ENCODE measurements at regions not wholly inside any gene's neighbourhood (a gene's known extent, or its start where the extent isn't known, plus 50 kb on each side); places are given as distances from the start of the nearest gene placed in this dataset.

GRCh38 chr6:15073883-15074465, 171.9 kb upstream of the JARID2 start:
- DNase-seq (no peak), ATAC-seq (ENCODE audit: insufficient read depth, low FRiP score) (no peak)
- 95 to 96% methylated on average over 14 of the region's 14 CpGs for WGBS, 2 donors
- Histone ChIP-seq H3K27ac (ENCODE audit: low read depth in 1 of 2, low read length in 1 of 2) (no peak overlapping the region), H3K4me1 (ENCODE audit: control insufficient read depth in 5 of 5, insufficient read depth in 5 of 5, low read length in 5 of 5) (no peaks in the 10 kb centered on the region), H3K27me3 (ENCODE audit: control insufficient read depth in 3 of 3, insufficient read depth in 3 of 3, low read length in 2 of 3) (no peaks in the 10 kb centered on the region), H3K4me3 (no peak overlapping the region), H3K36me3 (ENCODE audit: control insufficient read depth in 4 of 4, insufficient read depth in 4 of 4, low read length in 4 of 4) (no peaks in the 10 kb centered on the region), H3K9ac (ENCODE audit: insufficient read depth in 1 of 2, low read length in 2 of 2) (no peak overlapping the region), H3K9me3 (ENCODE audit: control insufficient read depth in 4 of 4, insufficient read depth in 3 of 4, low read length in 3 of 4) (no peaks in the 10 kb centered on the region)
- TF ChIP-seq CTCF (IDR thresholded peaks at IDR 0.05; ENCODE audit: control extremely low read depth, extremely low read depth): no peak

- Histone ChIP-seq H3K27ac (ENCODE audit: low read depth in 1 of 2, low read length in 1 of 2) (no peak overlapping the region), H3K36me3 (ENCODE audit: control insufficient read depth in 4 of 4, insufficient read depth in 4 of 4, low read length in 4 of 4) (no peaks in the 10 kb centered on the region), H3K4me3 (no peak overlapping the region), H3K27me3 (ENCODE audit: control insufficient read depth in 3 of 3, insufficient read depth in 3 of 3, low read length in 2 of 3) (no peaks in the 10 kb centered on the region), H3K4me1 (ENCODE audit: control insufficient read depth in 5 of 5, insufficient read depth in 5 of 5, low read length in 5 of 5) (peaks cover 0 to 7% (median 0%) of the 10 kb centered on the region in 5 donors), H3K9me3 (ENCODE audit: control insufficient read depth in 4 of 4, insufficient read depth in 3 of 4, low read length in 3 of 4) (no peaks in the 10 kb centered on the region), H3K9ac (ENCODE audit: insufficient read depth in 1 of 2, low read length in 2 of 2) (no peak overlapping the region)
- whole genome bisulfite sequencing, 2 donors: 97 to 99% methylated on average over 10 of the region's 10 CpGs
- ATAC-seq (ENCODE audit: insufficient read depth, low FRiP score) (no peak), DNase-seq (no peak)
- no peak for TF ChIP-seq CTCF (IDR thresholded peaks at IDR 0.05; ENCODE audit: control extremely low read depth, extremely low read depth)
These were observed 171.1 kb upstream of the JARID2 start for GRCh38 chr6:15074806-15075205.

GRCh38 chr6:15076565-15076964, 169.3 kb upstream of the JARID2 start:
- Histone ChIP-seq H3K27me3 (ENCODE audit: control insufficient read depth in 3 of 3, insufficient read depth in 3 of 3, low read length in 2 of 3) (no peaks in the 10 kb centered on the region), H3K27ac (ENCODE audit: low read depth in 1 of 2, low read length in 1 of 2) (no peak overlapping the region), H3K4me1 (ENCODE audit: control insufficient read depth in 5 of 5, insufficient read depth in 5 of 5, low read length in 5 of 5) (peaks cover 0 to 7% (median 0%) of the 10 kb centered on the region in 5 donors), H3K9me3 (ENCODE audit: control insufficient read depth in 4 of 4, insufficient read depth in 3 of 4, low read length in 3 of 4) (no peaks in the 10 kb centered on the region), H3K4me3 (no peak overlapping the region), H3K36me3 (ENCODE audit: control insufficient read depth in 4 of 4, insufficient read depth in 4 of 4, low read length in 4 of 4) (no peaks in the 10 kb centered on the region), H3K9ac (ENCODE audit: insufficient read depth in 1 of 2, low read length in 2 of 2) (no peak overlapping the region)
- no peak for TF ChIP-seq CTCF (IDR thresholded peaks at IDR 0.05; ENCODE audit: control extremely low read depth, extremely low read depth)
- WGBS, 2 donors: 78 to 80% methylated on average over 4 of the region's 4 CpGs
- DNase-seq (no peak), ATAC-seq (ENCODE audit: insufficient read depth, low FRiP score) (no peak)

GRCh38 chr6:15077006-15077405, 168.9 kb upstream of the JARID2 start:
- H3K27ac ChIP-seq (ENCODE audit: low read depth in 1 of 2, low read length in 1 of 2): no peak overlapping the region
- WGBS, 2 donors: 81 to 89% methylated on average over 4 of the region's 4 CpGs
- no peaks in the 10 kb centered on the region for H3K36me3 ChIP-seq (ENCODE audit: control insufficient read depth in 4 of 4, insufficient read depth in 4 of 4, low read length in 4 of 4)
- H3K4me1 ChIP-seq (ENCODE audit: control insufficient read depth in 5 of 5, insufficient read depth in 5 of 5, low read length in 5 of 5): peaks cover 0 to 7% (median 0%) of the 10 kb centered on the region in 5 donors
- no peaks in the 10 kb centered on the region for H3K9me3 ChIP-seq (ENCODE audit: control insufficient read depth in 4 of 4, insufficient read depth in 3 of 4, low read length in 3 of 4)
- H3K9ac ChIP-seq (ENCODE audit: insufficient read depth in 1 of 2, low read length in 2 of 2): no peak overlapping the region
- DNase-seq (no peak), ATAC-seq (ENCODE audit: insufficient read depth, low FRiP score) (no peak)
- no peaks in the 10 kb centered on the region for H3K27me3 ChIP-seq (ENCODE audit: control insufficient read depth in 3 of 3, insufficient read depth in 3 of 3, low read length in 2 of 3)
- no peak for TF ChIP-seq CTCF (IDR thresholded peaks at IDR 0.05; ENCODE audit: control extremely low read depth, extremely low read depth)
- no peak overlapping the region for H3K4me3 ChIP-seq
